SU-DHL-6 (cell line): ENCODE measurements at regions not wholly inside any gene's neighbourhood (a gene's known extent, or its start where the extent isn't known, plus 50 kb on each side); places are given as distances from the start of the nearest gene placed in this dataset.

Experiments used
- H2AFZ ChIP-seq: fragments of 200-600 bp; sonication (generic); 2 replicates; pipeline ENCODE4 v1.6.1; 2014; ENCODE audit warnings: low read depth, mild to moderate bottlenecking, moderate library complexity, mixed read lengths, antibody characterized with exemption, low read length; ENCODE audit not compliant: severe bottlenecking
- H3F3A ChIP-seq: fragments of 200-600 bp; shearing (Covaris generic); 2 replicates; pipeline ENCODE4 v1.6.0; 2016; ENCODE audit warnings: antibody characterized with exemption, mild to moderate bottlenecking; ENCODE audit not compliant: insufficient read depth
- H3K27ac ChIP-seq: fragments of 200-600 bp; sonication (generic); 2 replicates; pipeline ENCODE4 v1.5.1; 2016; ENCODE audit warnings: low read depth, mild to moderate bottlenecking, low read length, moderate library complexity, mixed read lengths
- H3K27me3 ChIP-seq: fragments of 200-600 bp; sonication (generic), shearing (Covaris generic); 2 replicates; pipeline ENCODE4 v1.6.0; 2014; ENCODE audit warnings: mild to moderate bottlenecking, low read length
- H3K36me3 ChIP-seq: fragments of 200-600 bp; sonication (generic); 2 replicates; pipeline ENCODE4 v1.6.1; 2014; ENCODE audit warnings: mild to moderate bottlenecking, low read length, mixed read lengths
- H3K4me2 ChIP-seq: fragments of 300-600, 200-600 bp; shearing (Covaris generic), sonication (generic); 2 replicates; pipeline ENCODE4 v1.6.0; 2014; ENCODE audit warnings: low read length, low read depth, mild to moderate bottlenecking; ENCODE audit not compliant: poor library complexity, severe bottlenecking
- H3K4me3 ChIP-seq: fragments of 200-600 bp; sonication (generic); 2 replicates; pipeline ENCODE4 v1.5.1; 2014; ENCODE audit warnings: antibody characterized with exemption, low read length, mild to moderate bottlenecking, mixed read lengths; ENCODE audit not compliant: insufficient read depth, poor library complexity, severe bottlenecking
- H3K79me2 ChIP-seq: fragments of 200-600 bp; sonication (generic); 2 replicates; pipeline ENCODE4 v1.6.1; 2014; ENCODE audit warnings: mild to moderate bottlenecking, low read length, moderate library complexity; ENCODE audit not compliant: insufficient read depth
- H3K9ac ChIP-seq: fragments of 200-600 bp; sonication (generic); 2 replicates; pipeline ENCODE4 v1.7.0; 2014; ENCODE audit warnings: mild to moderate bottlenecking, low read length
- H3K9me2 ChIP-seq: fragments of 200-600 bp; sonication (generic); replicated peaks from 2 replicates; pipeline ENCODE4 v1.6.1; 2014; ENCODE audit warnings: low read length; ENCODE audit not compliant: insufficient read depth
- H3K9me3 ChIP-seq: fragments of 200-600 bp; sonication (generic); 2 replicates; pipeline ENCODE4 v1.6.1; 2014; ENCODE audit warnings: low read length, mixed read lengths; ENCODE audit not compliant: insufficient read depth
- H4K20me1 ChIP-seq: fragments of 200-600 bp; sonication (generic); 2 replicates; pipeline ENCODE4 v1.6.1; 2014; ENCODE audit warnings: low read depth, mild to moderate bottlenecking, antibody characterized with exemption, low read length, moderate library complexity, mixed read lengths
- CTCF ChIP-seq: fragments of 200-600 bp; sonication (generic); IDR thresholded peaks from one replicate; pipeline ENCODE4 v1.5.1; 2017; ENCODE audit warnings: antibody characterized with exemption, mild to moderate bottlenecking, low read length, moderate library complexity; ENCODE audit not compliant: insufficient read depth, poor library complexity, severe bottlenecking
- EZH2phosphoT487 ChIP-seq: fragments of 200-600 bp; sonication (generic), shearing (Covaris generic); conservative IDR thresholded peaks from 2 replicates; pipeline ENCODE4 v1.6.1; 2018; ENCODE audit warnings: mild to moderate bottlenecking, antibody characterized with exemption, low read length, moderate library complexity, mixed read lengths

- Histone ChIP-seq H3K9me2 (no peaks in the 10 kb centered on the region), H3K4me3 (no peak overlapping the region), H3K9ac (no peak overlapping the region), H3K79me2 (no peaks in the 10 kb centered on the region), H3F3A (no peaks in the 10 kb centered on the region), H3K27ac (no peak overlapping the region), H3K36me3 (no peaks in the 10 kb centered on the region), H2AFZ (no peak overlapping the region), H3K9me3 (no peaks in the 10 kb centered on the region), H3K27me3 (no peaks in the 10 kb centered on the region), H4K20me1 (no peaks in the 10 kb centered on the region), H3K4me2 (no peak overlapping the region)
- TF ChIP-seq EZH2phosphoT487 = no peak
- TF ChIP-seq CTCF = no peak
These were observed 142.2 kb downstream of the SMAD6 start for GRCh38 chr15:66844041-66844746.

- no peak overlapping the region for H3K9ac ChIP-seq
- no peaks in the 10 kb centered on the region for H3K9me2 ChIP-seq
- H3K9me3 ChIP-seq = no peaks in the 10 kb centered on the region
- no peak overlapping the region for H3K4me2 ChIP-seq
- no peak overlapping the region for H2AFZ ChIP-seq
- no peak overlapping the region for H3K27ac ChIP-seq
- H3K4me3 ChIP-seq = no peak overlapping the region
- H3K36me3 ChIP-seq = no peaks in the 10 kb centered on the region
- H3K79me2 ChIP-seq = no peaks in the 10 kb centered on the region
- H4K20me1 ChIP-seq = no peaks in the 10 kb centered on the region
- no peaks in the 10 kb centered on the region for H3K27me3 ChIP-seq
- no peaks in the 10 kb centered on the region for H3F3A ChIP-seq
- TF ChIP-seq CTCF (no peak), EZH2phosphoT487 (no peak)
These were observed 142.7 kb downstream of the SMAD6 start for GRCh38 chr15:66844747-66845145.

- Histone ChIP-seq H3K36me3 (no peaks in the 10 kb centered on the region), H2AFZ (no peak overlapping the region), H3K9me3 (no peaks in the 10 kb centered on the region), H3K79me2 (no peaks in the 10 kb centered on the region), H3K27me3 (no peaks in the 10 kb centered on the region), H3K4me2 (no peak overlapping the region), H4K20me1 (no peaks in the 10 kb centered on the region), H3K27ac (no peak overlapping the region), H3K4me3 (no peak overlapping the region), H3K9ac (no peak overlapping the region), H3F3A (no peaks in the 10 kb centered on the region), H3K9me2 (no peaks in the 10 kb centered on the region)
- TF ChIP-seq EZH2phosphoT487 (no peak), CTCF (no peak)
These were observed 143.3 kb downstream of the SMAD6 start for GRCh38 chr15:66845266-66845785.
